Vagina (tissue), 2 donors: ENCODE measurements at regions not wholly inside any gene's neighbourhood (a gene's known extent, or its start where the extent isn't known, plus 50 kb on each side); places are given as distances from the start of the nearest gene placed in this dataset.

Experiments used
- DNase-seq, 2 donors: peaks; one replicate each; pipeline ENCODE4 v3.0.0-alpha.2; 2017; ENCODE audit errors: extremely low spot score in 2 of 2
- H3K27ac ChIP-seq: fragments of 200-600 bp; sonication (generic); one replicate; pipeline ENCODE4 v1.5.1; 2019
- H3K27me3 ChIP-seq: fragments of 200-600 bp; sonication (generic); one replicate; pipeline ENCODE4 v1.5.1; 2019
- H3K36me3 ChIP-seq, 2 donors: fragments of 200-600 bp; sonication (generic); one replicate each; pipeline ENCODE4 v1.5.1; 2017 to 2019
- H3K4me1 ChIP-seq: fragments of 200-600 bp; sonication (generic); one replicate; pipeline ENCODE4 v1.5.1; 2019
- H3K4me3 ChIP-seq, 2 donors: fragments of 200-600 bp; sonication (generic); 1 replicate in 1 of 2; 2 replicates in 1 of 2; pipeline ENCODE4 v1.5.1; 2016 to 2019
- H3K9me3 ChIP-seq: fragments of 200-600 bp; sonication (generic); one replicate; pipeline ENCODE4 v1.5.1; 2019
- POLR2A ChIP-seq, 2 donors: fragments of 450-650 bp; IDR thresholded peaks; one replicate each; pipeline ENCODE4 v1.6.1; 2017; ENCODE audit warnings: antibody characterized with exemption in 2 of 2, mild to moderate bottlenecking in 2 of 2, moderate library complexity in 2 of 2
- POLR2AphosphoS5 ChIP-seq, 2 donors: sonication (generic); formaldehyde crosslinking; IDR thresholded peaks; one replicate each; pipeline ENCODE4 v1.9.0; 2017; ENCODE audit warnings: antibody characterized with exemption in 2 of 2, mild to moderate bottlenecking in 2 of 2, low read depth in 1 of 2; ENCODE audit not compliant: insufficient read depth in 1 of 2
- intact Hi-C: fragments of 100-400 bp; cut with DNase I; formaldehyde crosslinking; loops from one replicate; pipeline ENCODE4 v1.15.1; 2023
- TF ChIP-seq, protein P1 (sequence below), 3 experiments: fragments of 450-650 bp in 2 of 3; fragments of 200-600 bp in 1 of 3; sonication (generic) in 1 of 3; IDR thresholded peaks; one replicate each; pipeline ENCODE4 v1.5.1; 2017 to 2019; ENCODE audit warnings: antibody characterized with exemption in 3 of 3, mild to moderate bottlenecking in 2 of 3, moderate library complexity in 2 of 3

DNA sequence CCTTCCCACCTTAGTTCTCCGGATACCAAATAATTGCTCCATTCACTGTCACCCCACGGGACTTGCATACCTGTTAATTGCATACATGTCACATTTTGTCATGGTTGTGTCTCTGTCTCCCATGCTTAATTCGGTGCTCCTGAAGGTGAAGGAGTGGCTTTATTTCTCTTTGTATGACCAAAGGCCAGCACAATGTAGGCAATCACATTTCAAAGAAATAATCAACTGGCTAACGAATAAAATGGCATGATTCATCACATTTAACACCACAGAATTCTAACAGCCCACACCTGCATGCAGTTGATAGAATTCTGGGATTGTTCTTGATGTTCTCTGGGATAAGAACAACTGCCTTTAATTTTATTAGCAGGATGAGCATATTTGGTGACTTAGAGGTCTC lies 59.3 kb downstream of the ATXN3L start:
- H3K27ac ChIP-seq: no peak overlapping the region
- no peaks in the 10 kb centered on the region for H3K27me3 ChIP-seq
- intact Hi-C loops: no loop called here
- no peaks in the 10 kb centered on the region for H3K9me3 ChIP-seq
- no peaks in the 10 kb centered on the region for H3K36me3 ChIP-seq
- H3K4me3 ChIP-seq: no peak overlapping the region
- H3K4me1 ChIP-seq: no peaks in the 10 kb centered on the region
- no peak for DNase-seq
- TF ChIP-seq, protein P1, sequence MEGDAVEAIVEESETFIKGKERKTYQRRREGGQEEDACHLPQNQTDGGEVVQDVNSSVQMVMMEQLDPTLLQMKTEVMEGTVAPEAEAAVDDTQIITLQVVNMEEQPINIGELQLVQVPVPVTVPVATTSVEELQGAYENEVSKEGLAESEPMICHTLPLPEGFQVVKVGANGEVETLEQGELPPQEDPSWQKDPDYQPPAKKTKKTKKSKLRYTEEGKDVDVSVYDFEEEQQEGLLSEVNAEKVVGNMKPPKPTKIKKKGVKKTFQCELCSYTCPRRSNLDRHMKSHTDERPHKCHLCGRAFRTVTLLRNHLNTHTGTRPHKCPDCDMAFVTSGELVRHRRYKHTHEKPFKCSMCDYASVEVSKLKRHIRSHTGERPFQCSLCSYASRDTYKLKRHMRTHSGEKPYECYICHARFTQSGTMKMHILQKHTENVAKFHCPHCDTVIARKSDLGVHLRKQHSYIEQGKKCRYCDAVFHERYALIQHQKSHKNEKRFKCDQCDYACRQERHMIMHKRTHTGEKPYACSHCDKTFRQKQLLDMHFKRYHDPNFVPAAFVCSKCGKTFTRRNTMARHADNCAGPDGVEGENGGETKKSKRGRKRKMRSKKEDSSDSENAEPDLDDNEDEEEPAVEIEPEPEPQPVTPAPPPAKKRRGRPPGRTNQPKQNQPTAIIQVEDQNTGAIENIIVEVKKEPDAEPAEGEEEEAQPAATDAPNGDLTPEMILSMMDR (IDR thresholded peaks at IDR 0.05): no peak
- no peak for TF ChIP-seq POLR2AphosphoS5 (IDR thresholded peaks at IDR 0.05; ENCODE audit: insufficient read depth in 1 of 2, low read depth in 1 of 2)
- no peak for TF ChIP-seq POLR2A (IDR thresholded peaks at IDR 0.05)

DNA sequence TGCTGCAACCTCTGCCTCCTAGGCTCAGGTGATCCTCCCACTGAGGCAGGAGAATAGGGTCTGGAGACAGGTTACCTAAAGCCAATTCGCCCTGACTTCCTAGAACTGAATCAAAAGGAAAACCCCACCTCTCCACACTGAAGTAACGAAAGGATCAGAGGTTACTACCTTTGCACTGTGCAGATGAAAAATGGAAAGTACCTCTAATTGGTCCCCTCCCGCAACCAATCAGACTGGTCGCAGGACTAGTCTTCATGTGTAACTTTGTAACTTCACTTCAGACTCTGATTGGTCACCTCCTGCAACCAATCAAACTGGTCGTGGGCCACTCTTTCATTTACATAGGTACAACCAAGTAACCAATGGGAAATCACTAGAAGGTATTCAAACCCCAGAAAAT lies 61.1 kb downstream of the ATXN3L start:
- Histone ChIP-seq H3K4me3 (no peak overlapping the region), H3K36me3 (no peaks in the 10 kb centered on the region), H3K4me1 (no peaks in the 10 kb centered on the region), H3K27me3 (no peaks in the 10 kb centered on the region), H3K9me3 (no peaks in the 10 kb centered on the region), H3K27ac (no peak overlapping the region)
- intact Hi-C loops: no loop called here
- no peak for TF ChIP-seq POLR2A (IDR thresholded peaks at IDR 0.05)
- TF ChIP-seq POLR2AphosphoS5 (IDR thresholded peaks at IDR 0.05; ENCODE audit: insufficient read depth in 1 of 2, low read depth in 1 of 2): no peak
- TF ChIP-seq, protein P1 (IDR thresholded peaks at IDR 0.05): no peak
- no peak for DNase-seq

DNA sequence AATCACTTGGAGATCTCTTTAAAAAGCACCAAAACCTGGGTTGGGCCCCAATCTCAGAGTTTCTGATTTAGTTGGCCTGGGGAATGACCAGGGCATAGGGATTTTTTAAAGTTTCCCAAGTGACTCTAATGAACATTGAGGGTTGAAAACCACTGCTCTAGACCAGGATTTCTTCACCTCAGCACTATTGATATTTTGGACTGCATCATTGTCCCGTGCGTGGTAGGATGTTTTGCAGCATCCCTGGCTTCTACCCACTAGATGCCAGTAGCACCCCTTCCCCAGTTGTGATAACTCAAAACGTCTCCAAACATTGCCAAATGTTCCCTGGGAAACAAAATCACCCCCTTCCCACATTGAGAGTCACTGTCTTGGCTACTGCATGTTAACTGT lies 61.8 kb downstream of the ATXN3L start:
- DNase-seq: no peak
- intact Hi-C loops: no loop called here
- Histone ChIP-seq H3K4me3 (no peak overlapping the region), H3K4me1 (no peaks in the 10 kb centered on the region), H3K27ac (no peak overlapping the region), H3K9me3 (no peaks in the 10 kb centered on the region), H3K36me3 (no peaks in the 10 kb centered on the region), H3K27me3 (no peaks in the 10 kb centered on the region)
- no peak for TF ChIP-seq POLR2AphosphoS5 (IDR thresholded peaks at IDR 0.05; ENCODE audit: insufficient read depth in 1 of 2, low read depth in 1 of 2)
- TF ChIP-seq, protein P1 (IDR thresholded peaks at IDR 0.05): no peak
- TF ChIP-seq POLR2A (IDR thresholded peaks at IDR 0.05): no peak

DNA sequence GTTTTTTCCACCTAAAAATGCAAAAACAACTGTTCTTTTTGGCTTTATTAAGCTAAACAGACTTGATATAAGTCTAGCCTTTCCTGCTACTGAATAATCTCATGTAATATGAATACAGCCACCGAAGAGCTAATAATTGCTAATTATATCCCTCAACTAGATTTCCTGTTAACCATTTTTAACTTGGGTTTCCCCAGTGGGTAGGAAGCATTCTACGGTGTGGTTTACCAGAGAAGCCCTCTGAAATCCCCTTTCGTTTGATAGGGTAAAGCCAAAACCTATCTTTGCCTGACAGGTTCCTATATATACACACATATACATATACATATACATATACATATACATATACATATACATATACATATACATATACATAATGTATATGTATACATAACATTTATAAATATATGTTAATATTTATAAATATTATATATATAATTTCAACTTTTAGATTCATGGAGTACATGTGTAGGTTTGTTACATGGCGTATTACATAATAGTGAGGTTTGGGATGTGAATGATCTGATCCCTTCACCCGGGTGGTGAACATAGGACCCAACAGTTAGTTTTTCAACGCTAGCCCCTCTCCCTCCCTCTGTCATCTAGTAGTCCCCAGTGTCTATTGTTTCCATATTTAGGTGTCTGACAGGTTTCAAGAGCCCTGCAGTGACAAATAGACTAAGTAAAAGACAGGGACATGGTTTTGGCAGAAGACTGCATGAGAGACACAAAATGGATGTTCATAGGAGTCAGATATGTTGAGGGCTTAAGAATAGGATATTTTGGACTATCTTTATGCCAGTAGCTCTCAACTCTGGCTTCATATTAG lies 62.4 kb downstream of the ATXN3L start:
- intact Hi-C loops: no loop called here
- Histone ChIP-seq H3K36me3 (no peaks in the 10 kb centered on the region), H3K4me3 (no peak overlapping the region), H3K27me3 (no peaks in the 10 kb centered on the region), H3K4me1 (no peaks in the 10 kb centered on the region), H3K9me3 (no peaks in the 10 kb centered on the region), H3K27ac (no peak overlapping the region)
- no peak for DNase-seq
- TF ChIP-seq, protein P1 (IDR thresholded peaks at IDR 0.05): no peak
- TF ChIP-seq POLR2A (IDR thresholded peaks at IDR 0.05) (no peak), POLR2AphosphoS5 (IDR thresholded peaks at IDR 0.05; ENCODE audit: insufficient read depth in 1 of 2, low read depth in 1 of 2) (no peak)

DNA sequence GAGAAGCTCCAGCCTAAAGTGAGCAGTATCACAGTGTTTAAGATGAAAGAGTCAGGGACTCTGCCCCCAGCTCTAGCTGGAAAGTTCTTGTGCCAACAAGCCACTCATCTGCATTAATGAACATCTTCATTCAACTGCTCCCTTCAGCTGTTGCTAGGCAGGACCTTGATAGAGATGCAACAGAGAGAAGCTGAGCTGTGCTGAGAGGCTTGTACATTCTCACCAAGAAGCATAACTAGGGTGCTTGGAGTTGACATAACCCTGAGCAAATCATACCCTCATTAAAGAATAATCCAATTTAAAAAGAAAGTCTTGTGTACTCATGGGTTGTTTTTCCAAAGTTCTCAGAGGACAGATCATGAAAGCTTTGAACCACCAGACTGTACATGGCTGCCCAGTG lies 63.2 kb downstream of the ATXN3L start:
- TF ChIP-seq POLR2A (IDR thresholded peaks at IDR 0.05): no peak
- TF ChIP-seq POLR2AphosphoS5 (IDR thresholded peaks at IDR 0.05; ENCODE audit: insufficient read depth in 1 of 2, low read depth in 1 of 2): no peak
- TF ChIP-seq, protein P1 (IDR thresholded peaks at IDR 0.05): no peak
- Histone ChIP-seq H3K36me3 (no peaks in the 10 kb centered on the region), H3K9me3 (no peaks in the 10 kb centered on the region), H3K27ac (no peak overlapping the region), H3K4me1 (no peaks in the 10 kb centered on the region), H3K4me3 (no peak overlapping the region), H3K27me3 (no peaks in the 10 kb centered on the region)
- intact Hi-C loops: no loop called here
- DNase-seq: no peak
